K562 (cell line): ENCODE measurements at regions not wholly inside any gene's neighbourhood (a gene's known extent, or its start where the extent isn't known, plus 50 kb on each side); places are given as distances from the start of the nearest gene placed in this dataset.

ENCODE experiments used
- EHMT2 ChIP-seq: fragments of 450-650 bp; IDR thresholded peaks from 2 replicates; pipeline ENCODE4 v1.6.1; 2018; ENCODE audit warnings: antibody characterized with exemption
- MEF2D ChIP-seq: conservative IDR thresholded peaks from 2 replicates; pipeline ENCODE4 v1.6.1; 2016; ENCODE audit warnings: low read depth, missing genetic modification characterization, missing compliant biosample characterization
- MXI1 ChIP-seq: IDR thresholded peaks from 2 replicates; pipeline ENCODE4 v1.6.1; 2011; ENCODE audit warnings: low read depth, mild to moderate bottlenecking, improper control_type of control experiment, low read length
- POLR2AphosphoS2 ChIP-seq: IDR thresholded peaks from 2 replicates; pipeline ENCODE4 v1.6.1; 2012; ENCODE audit warnings: low read length, improper control_type of control experiment
- TARDBP ChIP-seq: fragments of 450-650 bp; IDR thresholded peaks from 2 replicates; pipeline ENCODE4 v1.6.1; 2016
- TCF7 ChIP-seq: sonication (generic); IDR thresholded peaks from 2 replicates; pipeline ENCODE4 v1.6.1; 2016; ENCODE audit warnings: antibody characterized with exemption, borderline replicate concordance
- ZNF165 ChIP-seq: fragments of 250-450 bp; sonication (Bioruptor Pico); IDR thresholded peaks from 2 replicates; pipeline ENCODE4 v1.4.0; 2020; ENCODE audit warnings: borderline replicate concordance
- TF ChIP-seq, protein P1 (sequence below), 3 experiments: IDR thresholded peaks in 2 of 3; conservative IDR thresholded peaks in 1 of 3; 2 replicates each; pipeline ENCODE4 v1.5.1; 2011 to 2012; ENCODE audit warnings: low read length in 3 of 3, mild to moderate bottlenecking in 3 of 3, control low read depth in 2 of 3, improper control_type of control experiment in 1 of 3, inconsistent platforms in 1 of 3, low read depth in 1 of 3, mixed read lengths in 1 of 3, moderate library complexity in 1 of 3; ENCODE audit not compliant: insufficient read depth in 2 of 3
- TF ChIP-seq, protein P2 (sequence below): fragments of 250-450 bp; sonication (Bioruptor Pico); IDR thresholded peaks from 2 replicates; pipeline ENCODE4 v1.4.0; 2020; ENCODE audit warnings: mild to moderate bottlenecking

DNA sequence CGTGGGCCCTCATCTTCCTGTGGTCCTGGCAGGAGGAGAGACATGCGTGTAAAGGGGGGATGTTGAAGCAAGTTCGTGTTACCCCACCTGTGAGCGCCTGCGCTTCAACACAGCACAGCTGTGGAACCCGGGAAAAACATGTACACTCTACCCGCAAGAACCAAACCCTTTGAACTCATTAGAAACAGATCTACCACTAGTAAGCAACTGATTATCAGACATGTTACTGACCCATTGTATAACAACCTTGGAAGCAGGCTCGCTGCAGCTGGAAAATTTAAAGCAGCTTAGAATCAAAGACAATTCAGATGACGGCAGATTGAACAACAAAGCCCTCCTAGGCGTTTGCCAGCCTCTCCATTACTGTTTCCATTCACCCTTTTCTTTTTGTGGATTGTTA is 771.7 kb upstream of the SALL3 start:
- TF ChIP-seq, protein P1, sequence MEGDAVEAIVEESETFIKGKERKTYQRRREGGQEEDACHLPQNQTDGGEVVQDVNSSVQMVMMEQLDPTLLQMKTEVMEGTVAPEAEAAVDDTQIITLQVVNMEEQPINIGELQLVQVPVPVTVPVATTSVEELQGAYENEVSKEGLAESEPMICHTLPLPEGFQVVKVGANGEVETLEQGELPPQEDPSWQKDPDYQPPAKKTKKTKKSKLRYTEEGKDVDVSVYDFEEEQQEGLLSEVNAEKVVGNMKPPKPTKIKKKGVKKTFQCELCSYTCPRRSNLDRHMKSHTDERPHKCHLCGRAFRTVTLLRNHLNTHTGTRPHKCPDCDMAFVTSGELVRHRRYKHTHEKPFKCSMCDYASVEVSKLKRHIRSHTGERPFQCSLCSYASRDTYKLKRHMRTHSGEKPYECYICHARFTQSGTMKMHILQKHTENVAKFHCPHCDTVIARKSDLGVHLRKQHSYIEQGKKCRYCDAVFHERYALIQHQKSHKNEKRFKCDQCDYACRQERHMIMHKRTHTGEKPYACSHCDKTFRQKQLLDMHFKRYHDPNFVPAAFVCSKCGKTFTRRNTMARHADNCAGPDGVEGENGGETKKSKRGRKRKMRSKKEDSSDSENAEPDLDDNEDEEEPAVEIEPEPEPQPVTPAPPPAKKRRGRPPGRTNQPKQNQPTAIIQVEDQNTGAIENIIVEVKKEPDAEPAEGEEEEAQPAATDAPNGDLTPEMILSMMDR (IDR thresholded peaks at IDR 0.05 in 2 of 3, conservative IDR thresholded peaks at IDR 0.05 in 1 of 3; ENCODE audit: insufficient read depth in 2 of 3, low read depth in 1 of 3, low read length in 3 of 3), result no peak
- no peak for TF ChIP-seq POLR2AphosphoS2
- no peak for TF ChIP-seq TCF7
- TF ChIP-seq ZNF165, result no peak
- TF ChIP-seq MXI1, result no peak
- TF ChIP-seq, protein P2, sequence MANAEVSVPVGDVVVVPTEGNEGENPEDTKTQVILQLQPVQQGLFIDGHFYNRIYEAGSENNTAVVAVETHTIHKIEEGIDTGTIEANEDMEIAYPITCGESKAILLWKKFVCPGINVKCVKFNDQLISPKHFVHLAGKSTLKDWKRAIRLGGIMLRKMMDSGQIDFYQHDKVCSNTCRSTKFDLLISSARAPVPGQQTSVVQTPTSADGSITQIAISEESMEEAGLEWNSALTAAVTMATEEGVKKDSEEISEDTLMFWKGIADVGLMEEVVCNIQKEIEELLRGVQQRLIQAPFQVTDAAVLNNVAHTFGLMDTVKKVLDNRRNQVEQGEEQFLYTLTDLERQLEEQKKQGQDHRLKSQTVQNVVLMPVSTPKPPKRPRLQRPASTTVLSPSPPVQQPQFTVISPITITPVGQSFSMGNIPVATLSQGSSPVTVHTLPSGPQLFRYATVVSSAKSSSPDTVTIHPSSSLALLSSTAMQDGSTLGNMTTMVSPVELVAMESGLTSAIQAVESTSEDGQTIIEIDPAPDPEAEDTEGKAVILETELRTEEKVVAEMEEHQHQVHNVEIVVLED (CRISPR knock-in tag), result no peak
- no peak for TF ChIP-seq EHMT2
- no peak for TF ChIP-seq TARDBP
- TF ChIP-seq MEF2D (tag), result no peak
